ENCODE measurements at regions not wholly inside any gene's neighbourhood (a gene's known extent, or its start where the extent isn't known, plus 50 kb on each side); places are given as distances from the start of the nearest gene placed in this dataset.

- Histone ChIP-seq H3K9me3 (ENCODE audit: severe bottlenecking) (peaks cover 2% of the 10 kb centered on the region), H3K36me3 (no peaks in the 10 kb centered on the region), H3K27ac (no peak overlapping the region), H3K27me3 (ENCODE audit: insufficient read depth, low read depth, severe bottlenecking) (no peaks in the 10 kb centered on the region), H3K4me3 (ENCODE audit: low read depth, low read length) (no peak overlapping the region)
- TF ChIP-seq CTCF (IDR thresholded peaks at IDR 0.05; ENCODE audit: low read depth, low read length): no peak
- DNase-seq: no peak
These were observed 99.1 kb upstream of the DUSP22 start for GRCh38 chr6:193180-193579.

- no peaks in the 10 kb centered on the region for H3K27me3 ChIP-seq (ENCODE audit: insufficient read depth, low read depth, severe bottlenecking)
- H3K9me3 ChIP-seq (ENCODE audit: severe bottlenecking): peaks cover 2% of the 10 kb centered on the region
- H3K36me3 ChIP-seq: no peaks in the 10 kb centered on the region
- peak overlapping the region; percentile 0; the same call in 1 of the 2 replicates for H3K27ac ChIP-seq
- TF ChIP-seq CTCF (IDR thresholded peaks at IDR 0.05; ENCODE audit: low read depth, low read length): no peak
- DNase-seq: peak; percentile 55
- H3K4me3 ChIP-seq (ENCODE audit: low read depth, low read length): peak overlapping the region; percentile 8
These were observed 98.4 kb upstream of the DUSP22 start for GRCh38 chr6:193773-194310.

GRCh38 chr6:195861-196360 lies 96.4 kb upstream of the DUSP22 start:
- H3K27ac ChIP-seq: no peak overlapping the region
- H3K4me3 ChIP-seq (ENCODE audit: low read depth, low read length): no peak overlapping the region
- H3K9me3 ChIP-seq (ENCODE audit: severe bottlenecking): peaks cover 2% of the 10 kb centered on the region
- no peak for DNase-seq
- TF ChIP-seq CTCF (IDR thresholded peaks at IDR 0.05; ENCODE audit: low read depth, low read length): no peak
- H3K27me3 ChIP-seq (ENCODE audit: insufficient read depth, low read depth, severe bottlenecking): no peaks in the 10 kb centered on the region
- H3K36me3 ChIP-seq: no peaks in the 10 kb centered on the region

- H3K27me3 ChIP-seq (ENCODE audit: insufficient read depth, low read depth, severe bottlenecking): no peaks in the 10 kb centered on the region
- H3K9me3 ChIP-seq (ENCODE audit: severe bottlenecking): peaks cover 2% of the 10 kb centered on the region
- TF ChIP-seq CTCF (IDR thresholded peaks at IDR 0.05; ENCODE audit: low read depth, low read length): no peak
- H3K27ac ChIP-seq: no peak overlapping the region
- H3K4me3 ChIP-seq (ENCODE audit: low read depth, low read length): no peak overlapping the region
- no peak for DNase-seq
- H3K36me3 ChIP-seq: no peaks in the 10 kb centered on the region
These were observed 95.7 kb upstream of the DUSP22 start for GRCh38 chr6:196543-196942.

- no peak overlapping the region for H3K4me3 ChIP-seq (ENCODE audit: low read depth, low read length)
- H3K27ac ChIP-seq: no peak overlapping the region
- TF ChIP-seq CTCF (IDR thresholded peaks at IDR 0.05; ENCODE audit: low read depth, low read length): no peak
- no peaks in the 10 kb centered on the region for H3K9me3 ChIP-seq (ENCODE audit: severe bottlenecking)
- no peaks in the 10 kb centered on the region for H3K27me3 ChIP-seq (ENCODE audit: insufficient read depth, low read depth, severe bottlenecking)
- H3K36me3 ChIP-seq: no peaks in the 10 kb centered on the region
- no peak for DNase-seq
These were observed 88.6 kb upstream of the DUSP22 start for GRCh38 chr6:203661-204060.

GRCh38 chr6:206264-206663 lies 86.0 kb upstream of the DUSP22 start:
- Histone ChIP-seq H3K9me3 (ENCODE audit: severe bottlenecking) (no peaks in the 10 kb centered on the region), H3K27me3 (ENCODE audit: insufficient read depth, low read depth, severe bottlenecking) (no peaks in the 10 kb centered on the region), H3K4me3 (ENCODE audit: low read depth, low read length) (no peak overlapping the region), H3K27ac (no peak overlapping the region), H3K36me3 (no peaks in the 10 kb centered on the region)
- DNase-seq: no peak
- TF ChIP-seq CTCF (IDR thresholded peaks at IDR 0.05; ENCODE audit: low read depth, low read length): no peak

All from WERI-Rb-1 (cell line).